D341Med (cell line): ENCODE measurements at regions not wholly inside any gene's neighbourhood (a gene's known extent, or its start where the extent isn't known, plus 50 kb on each side); places are given as distances from the start of the nearest gene placed in this dataset.

Source experiments
- DNase-seq: peaks from one replicate; pipeline ENCODE4 v3.0.0; 2012; ENCODE audit warnings: low spot score

DNA sequence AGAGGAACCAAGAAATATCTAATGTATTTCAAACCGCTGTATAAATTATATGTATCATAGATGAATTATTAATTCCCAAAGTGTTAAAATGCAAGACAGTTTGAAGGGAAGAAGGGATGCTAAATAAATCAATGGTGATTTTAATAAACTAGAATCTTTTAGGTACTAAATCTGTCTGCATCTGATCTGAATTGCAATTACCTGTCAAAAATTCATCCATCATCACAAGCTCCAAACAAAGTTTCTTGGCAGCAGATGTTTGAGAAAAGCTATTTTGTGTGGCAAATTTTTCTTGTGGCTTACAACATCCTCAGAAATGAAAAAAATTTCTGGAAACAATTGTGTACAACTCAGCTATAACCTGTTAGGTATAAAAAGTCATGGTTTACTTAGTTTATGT lies 816.0 kb upstream of the NDST4 start:
- no peak for DNase-seq

DNA sequence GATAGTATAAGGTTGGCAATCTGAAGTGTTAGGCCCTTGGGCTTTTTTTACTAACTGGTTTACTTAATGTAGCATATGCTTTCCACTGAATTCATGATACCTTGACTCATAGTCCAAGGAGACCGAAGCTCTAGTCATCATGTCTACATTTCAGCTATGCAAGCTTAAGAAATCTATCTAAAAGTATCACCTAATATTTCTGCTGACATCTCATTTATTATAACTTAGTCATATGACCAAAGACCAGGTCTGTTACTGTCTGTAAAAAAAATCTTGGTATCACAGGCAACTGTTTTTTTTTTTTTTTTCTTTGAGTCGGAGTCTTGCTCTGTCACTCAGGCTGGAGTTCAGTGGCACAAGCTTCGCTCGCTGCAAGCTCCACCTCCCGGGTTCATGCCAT lies 814.0 kb upstream of the NDST4 start:
- DNase-seq: no peak

DNA sequence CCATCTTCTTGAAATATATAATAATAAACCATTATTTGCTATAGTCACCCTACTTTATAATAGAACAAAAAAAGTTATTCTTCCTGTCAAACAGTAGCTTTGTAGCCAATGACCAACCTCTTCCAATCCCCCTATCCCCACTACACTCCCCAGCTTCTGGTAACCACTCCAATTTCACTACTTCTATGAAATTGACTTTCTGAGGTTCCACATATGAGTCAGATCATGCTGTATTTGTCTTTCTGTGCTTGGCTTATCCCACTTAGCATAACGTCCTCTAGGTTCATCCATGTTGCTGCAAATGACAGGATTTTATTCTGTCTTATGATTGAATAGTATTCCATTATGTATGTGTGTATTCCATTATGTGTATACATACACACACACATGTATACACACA lies 809.7 kb upstream of the NDST4 start:
- no peak for DNase-seq

DNA sequence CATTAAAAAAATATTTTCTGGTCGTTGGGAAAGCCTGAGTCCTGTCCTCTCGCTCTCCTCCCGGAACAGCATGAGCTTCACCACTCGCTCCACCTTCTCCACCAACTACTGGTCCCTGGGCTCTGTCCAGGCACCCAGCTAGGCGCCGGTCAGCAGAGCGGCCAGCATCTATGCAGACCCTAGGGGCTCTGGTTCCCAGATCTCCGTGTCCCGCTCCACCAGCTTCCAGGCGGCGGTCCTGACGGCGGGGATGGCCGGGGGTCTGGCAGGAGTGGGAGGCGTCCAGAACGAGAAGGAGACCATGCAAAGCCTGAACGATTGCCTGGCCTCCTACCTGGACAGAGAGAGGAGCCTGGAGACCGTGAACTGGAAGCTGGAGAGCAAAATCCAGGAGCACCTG lies 807.2 kb upstream of the NDST4 start:
- no peak for DNase-seq

DNA sequence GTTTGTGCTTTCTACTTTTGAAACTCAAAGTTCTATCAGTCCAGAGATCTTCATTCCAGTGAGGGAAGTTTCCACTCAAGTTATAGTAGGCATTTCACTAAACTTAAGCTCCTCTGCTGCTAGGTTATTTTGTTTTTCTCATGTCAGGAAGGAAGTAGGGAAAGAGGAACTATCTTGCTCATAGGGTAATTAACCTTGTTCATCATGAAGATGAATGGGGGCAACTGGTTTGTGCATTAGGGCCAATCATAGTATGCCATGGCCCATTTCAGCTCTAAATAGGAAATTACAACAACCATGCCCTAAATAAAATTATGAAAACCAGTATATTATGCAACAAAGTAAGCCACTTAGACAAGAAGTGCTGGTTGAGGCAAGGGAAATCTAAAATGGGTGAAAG lies 804.7 kb upstream of the NDST4 start:
- no peak for DNase-seq

DNA sequence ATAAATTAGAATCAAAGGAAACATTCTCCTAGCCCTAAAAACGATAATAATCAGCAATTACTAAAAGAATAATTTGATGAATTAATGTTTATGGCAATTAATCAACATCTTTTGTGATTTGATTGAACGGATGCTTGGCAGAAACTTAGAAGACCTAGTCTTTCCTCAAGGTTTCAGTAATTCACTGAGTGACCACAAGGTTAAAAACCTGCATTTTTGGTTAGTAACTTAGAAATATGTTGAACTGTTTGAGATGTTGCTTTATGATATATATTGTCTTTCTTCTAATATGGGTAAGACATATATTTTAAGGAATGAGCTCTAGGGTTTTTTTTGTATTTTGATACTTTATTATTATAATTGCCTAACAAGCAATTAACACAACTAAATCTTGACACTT lies 793.0 kb upstream of the NDST4 start:
- DNase-seq: no peak

DNA sequence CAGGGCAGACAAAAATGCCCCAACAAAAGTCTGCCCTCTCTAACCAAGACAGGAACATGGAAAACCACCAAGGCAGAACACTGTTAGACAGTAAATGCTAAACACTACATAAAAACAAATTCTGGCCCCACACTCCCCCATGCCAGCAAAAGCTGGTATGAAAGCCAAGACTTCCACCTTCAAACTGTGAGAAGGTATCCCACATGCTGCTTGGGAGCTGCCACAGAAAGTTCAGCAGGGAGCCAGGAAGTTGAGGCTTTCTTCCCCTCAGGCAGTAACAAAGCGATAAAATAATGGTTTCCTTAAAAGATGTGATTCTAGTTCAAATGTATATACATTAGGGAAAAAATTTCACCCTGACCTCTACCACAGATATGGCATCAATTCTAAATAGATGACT lies 770.4 kb upstream of the NDST4 start:
- no peak for DNase-seq

DNA sequence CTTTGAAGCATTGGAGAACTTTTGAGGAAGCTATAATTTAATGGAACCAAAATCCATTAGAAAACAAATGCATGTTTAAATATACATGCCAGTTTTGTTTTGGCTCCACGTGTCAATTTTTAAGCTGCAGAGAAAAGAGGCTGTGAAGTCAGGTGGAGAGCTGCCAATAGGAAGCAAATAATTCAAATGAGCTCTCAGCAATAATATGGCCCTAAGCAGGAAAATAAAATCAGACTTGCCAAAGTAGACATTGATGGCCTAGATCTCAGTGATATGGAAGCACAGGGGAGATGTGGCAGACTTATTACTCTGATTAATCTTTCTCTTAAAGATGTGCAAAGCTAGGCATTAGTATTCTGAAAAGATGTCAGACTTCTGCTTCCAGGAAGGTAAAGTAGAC lies 769.8 kb upstream of the NDST4 start:
- no peak for DNase-seq

DNA sequence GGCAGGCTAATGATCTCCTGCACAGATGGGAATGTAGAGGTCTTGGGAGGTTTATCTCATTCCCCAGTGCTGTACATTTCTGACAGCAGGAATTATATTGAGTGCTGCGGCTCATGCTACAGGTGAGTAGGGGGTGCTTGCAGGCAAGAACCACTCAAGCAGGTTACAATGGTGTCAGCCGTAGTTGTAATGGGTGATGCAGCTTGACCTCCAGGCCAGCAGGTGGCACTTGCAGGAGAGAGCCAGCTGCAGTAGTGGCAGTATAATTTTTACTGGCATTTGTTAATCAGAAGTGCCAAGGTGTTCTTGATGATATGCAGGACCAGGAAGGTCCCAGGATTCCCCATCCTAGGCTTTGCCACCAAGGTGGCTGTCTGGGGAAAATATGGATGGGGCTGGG lies 759.6 kb upstream of the NDST4 start:
- DNase-seq: no peak

DNA sequence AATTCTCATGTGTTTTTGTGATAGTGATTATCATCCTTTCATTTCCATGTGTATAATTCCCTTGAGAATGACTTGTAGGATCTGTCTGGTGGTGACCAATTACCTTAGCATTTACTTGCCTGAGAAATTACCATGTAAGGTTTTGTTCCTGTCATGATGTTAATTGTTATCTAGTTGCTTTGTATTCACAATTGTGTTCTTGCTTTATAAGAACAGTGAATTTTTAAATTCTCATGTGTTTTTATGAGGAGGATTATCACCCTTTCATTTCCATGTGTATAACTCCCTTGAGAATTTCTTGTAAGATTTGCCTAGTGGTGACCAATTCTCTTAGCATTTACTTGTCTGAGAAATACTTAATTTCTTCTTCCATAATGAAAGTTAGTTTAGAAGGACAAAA lies 758.2 kb upstream of the NDST4 start:
- no peak for DNase-seq

DNA sequence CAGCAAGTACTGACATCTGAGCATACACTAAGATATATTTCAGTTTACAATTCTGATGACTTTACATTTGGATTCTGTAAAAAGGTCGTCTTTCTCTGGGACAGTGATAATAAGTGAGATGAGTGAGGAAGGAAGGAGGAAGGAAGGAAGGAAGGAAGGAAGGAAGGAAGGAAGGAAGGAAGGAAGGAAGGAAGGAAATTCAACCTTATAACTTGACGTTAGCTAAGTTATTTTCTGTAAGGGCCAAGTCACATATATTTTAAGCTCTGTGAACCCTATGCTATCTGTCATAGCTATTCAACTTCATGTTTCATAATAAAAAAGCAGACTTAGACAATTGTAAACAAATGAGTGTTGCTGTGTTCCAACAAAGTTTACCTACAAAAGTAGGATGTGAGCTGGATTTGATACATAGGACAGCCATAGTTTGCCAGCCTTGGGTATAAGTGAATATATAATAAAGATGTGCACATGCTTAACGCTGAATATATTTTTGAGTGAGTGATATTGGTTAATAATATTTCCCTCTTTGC lies 753.0 kb upstream of the NDST4 start:
- no peak for DNase-seq

DNA sequence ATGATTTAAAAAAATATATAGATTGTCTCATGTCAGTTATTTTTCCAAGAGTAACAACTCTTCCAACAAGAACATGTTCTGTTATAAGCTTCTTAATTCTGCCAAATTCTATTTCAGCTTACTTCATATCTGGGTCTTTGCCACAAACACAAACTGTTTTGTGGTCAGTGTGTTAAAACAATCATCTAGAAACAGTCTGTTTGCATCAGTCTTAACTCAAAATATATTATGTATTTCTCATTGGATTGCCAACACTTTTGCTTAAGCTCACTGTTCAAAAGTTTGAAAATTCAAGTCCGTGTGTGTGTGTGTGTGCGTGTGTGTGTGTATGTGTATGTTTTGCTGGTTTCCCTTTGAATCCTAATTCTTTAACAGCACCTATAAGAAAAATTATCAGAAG lies 752.3 kb upstream of the NDST4 start:
- DNase-seq: no peak

DNA sequence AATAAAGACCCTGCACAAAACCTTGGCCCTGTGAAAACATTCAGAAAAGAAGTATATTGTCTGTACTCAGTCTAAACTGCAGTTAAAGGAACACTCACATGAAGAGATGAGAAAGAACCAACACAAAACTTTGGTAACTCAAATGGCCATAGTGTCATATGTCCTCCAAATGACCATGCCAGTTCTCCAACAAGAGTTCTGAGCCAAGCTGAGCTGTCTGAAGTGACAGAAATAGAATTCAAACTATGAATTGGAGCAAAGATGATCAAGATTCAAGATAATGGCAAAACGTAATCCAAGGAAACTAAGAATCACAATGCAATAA lies 739.3 kb upstream of the NDST4 start:
- no peak for DNase-seq

DNA sequence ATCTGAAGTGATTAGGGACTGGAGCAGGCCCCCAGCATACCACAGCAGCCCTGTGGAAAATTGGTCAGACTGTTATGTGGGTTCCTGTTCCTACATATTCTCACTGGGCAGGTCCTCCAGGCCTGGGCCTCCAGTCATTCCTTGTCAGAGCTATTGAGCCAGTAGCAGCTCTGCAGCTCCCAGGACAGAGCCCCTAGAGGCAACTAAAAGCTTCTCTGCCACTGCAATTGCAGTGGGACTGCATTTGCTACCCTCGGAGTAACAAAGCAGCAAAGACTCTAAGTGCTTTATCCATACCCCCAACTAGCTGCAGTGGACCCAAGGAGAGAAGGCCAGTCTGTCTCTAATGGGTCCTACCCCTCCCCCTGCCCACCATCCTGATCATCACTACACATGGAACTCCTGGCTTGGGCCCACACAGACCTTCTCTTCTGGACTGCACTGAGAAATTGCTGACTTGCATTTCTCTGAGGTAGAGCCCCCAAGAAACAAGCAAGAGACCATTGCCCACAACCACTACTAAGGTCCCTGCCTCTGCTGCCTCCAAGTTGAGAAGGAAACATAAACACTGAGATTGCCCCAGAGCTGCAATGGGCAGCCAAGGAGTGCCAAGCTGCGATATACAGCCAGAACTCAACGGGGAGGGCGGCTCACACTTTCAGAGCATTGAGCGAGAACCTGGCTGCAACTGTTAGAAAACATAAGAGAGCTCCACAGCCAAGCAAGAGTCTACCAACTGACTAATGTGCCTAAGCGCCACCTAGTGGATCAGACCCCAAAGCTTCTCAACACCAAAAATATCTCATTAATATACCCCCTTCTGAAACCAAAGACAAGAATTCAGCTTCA lies 738.7 kb upstream of the NDST4 start:
- peak; percentile 67 for DNase-seq

DNA sequence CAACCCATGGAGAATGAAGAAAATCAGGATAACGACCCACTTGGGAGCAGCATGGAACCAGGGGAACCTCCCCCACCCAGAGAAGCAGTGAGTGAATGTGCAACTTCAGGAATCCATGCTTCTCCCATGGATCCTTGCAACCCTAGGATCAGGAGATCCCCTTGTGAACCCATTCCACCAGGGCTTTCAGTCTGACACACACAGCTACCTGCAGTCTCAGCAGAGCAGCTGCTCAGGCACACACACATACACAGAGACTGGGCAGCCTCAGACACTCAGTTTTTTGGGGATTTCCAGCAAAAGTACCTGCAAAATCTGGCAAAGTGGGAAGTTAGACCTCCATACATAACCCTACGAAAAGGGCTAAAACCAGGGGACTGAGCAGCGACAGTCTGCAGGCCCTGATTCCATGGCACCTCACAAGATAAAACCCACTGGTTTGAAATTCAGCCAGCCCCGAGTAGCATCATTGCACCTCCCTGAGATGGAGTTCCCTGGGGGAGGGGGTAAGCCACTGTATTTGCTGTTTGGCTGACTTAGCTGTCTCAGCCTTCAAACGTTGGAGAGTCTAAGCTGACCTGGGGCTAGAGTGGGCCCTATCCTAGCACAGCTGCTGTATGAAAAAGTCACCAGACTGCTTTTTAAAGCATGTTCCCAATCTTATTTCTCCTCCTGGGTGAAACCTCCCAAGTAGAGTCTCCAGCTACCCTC lies 737.5 kb upstream of the NDST4 start:
- no peak for DNase-seq

DNA sequence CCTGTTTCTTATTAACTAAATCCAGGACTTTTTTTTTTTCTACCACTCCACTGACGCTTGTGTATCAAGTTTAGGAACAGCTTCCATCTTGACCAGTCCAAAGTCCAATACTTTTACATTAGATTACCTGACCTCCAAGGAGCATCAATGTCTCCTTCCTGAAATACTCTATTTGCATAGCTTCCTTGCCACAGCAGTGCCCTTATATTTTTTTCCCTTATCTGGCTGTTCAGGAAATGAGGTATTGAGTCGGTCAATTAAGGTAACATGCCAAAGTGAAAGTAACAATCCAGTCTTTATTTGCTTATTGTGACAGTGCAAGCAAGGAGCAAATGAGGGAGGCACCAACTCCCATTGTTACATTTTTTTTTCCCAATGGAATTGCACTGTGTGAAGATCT lies 730.8 kb upstream of the NDST4 start:
- DNase-seq: no peak

DNA sequence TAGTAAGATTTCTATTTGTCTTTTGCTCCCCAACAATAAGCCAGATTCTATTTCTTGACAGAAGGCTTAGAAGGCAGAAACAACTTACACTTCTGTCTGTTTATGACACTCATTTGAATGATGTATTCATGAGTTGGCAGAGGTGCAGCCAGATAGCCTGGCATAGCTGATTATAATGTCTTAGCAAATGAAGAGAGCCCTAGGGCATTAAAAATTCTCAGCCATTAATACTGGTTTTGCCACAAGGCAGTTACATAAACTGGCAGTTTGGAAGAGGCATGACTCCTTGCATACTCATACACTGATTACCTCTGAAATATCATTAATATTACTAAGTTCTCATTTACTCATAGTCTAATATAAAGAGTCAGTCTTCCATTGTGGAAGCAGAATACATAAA lies 728.5 kb upstream of the NDST4 start:
- no peak for DNase-seq

DNA sequence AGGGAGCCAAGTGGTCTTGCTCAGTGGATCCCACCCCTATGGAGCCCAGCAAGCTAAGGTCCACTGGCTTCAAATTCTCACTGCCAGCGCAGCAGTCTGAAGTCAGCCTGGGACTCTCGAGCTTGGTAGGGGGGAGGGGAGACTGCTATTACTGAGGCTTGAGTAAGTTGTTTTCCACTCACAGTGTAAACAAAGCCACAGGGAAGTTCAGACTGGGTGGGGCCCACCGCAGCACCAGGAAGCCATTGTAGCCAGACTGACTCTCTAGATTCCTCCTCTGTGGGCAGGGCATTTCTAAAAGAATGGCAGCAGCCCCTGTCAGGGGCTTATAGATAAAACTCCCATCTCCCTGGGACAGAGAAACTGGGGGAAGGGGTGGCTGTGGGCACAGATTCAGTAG lies 721.0 kb upstream of the NDST4 start:
- DNase-seq: no peak

DNA sequence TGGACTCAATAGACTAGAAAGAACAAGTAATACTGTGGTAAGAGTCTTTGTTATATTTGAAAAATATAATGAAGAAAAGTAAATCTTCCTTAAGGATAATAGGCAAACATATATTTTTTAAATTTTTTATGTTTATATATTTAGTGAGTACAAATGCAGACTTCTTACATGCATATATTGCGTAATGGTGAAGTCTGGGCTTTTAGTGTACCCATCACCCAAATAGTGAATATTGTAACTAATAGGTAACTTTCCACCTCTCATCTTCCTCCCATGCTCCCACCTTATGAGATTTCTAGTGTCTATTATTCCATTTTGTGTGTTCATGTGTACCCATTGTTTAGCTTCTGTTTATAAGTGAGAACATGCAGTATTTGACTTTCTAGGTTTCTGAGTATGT lies 711.2 kb upstream of the NDST4 start:
- DNase-seq: no peak

DNA sequence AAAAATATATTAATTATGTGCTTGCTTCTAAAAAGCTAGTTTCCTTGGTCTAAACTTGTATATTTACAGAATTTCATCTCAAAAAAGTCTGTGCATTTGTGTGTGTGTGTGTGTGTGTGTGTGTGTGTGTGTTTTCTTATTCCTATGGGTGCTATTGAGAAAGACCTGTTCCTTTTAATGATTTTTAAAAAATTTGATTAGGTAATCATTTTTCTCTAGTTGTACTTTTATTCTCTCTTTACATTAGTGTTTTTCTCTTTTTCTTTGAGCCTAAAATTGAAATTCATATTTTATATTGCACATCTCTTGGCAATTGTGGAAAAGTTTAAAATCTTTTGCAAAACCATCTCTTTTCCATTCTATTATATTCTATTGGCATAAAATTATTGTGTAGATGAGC lies 690.4 kb upstream of the NDST4 start:
- no peak for DNase-seq

DNA sequence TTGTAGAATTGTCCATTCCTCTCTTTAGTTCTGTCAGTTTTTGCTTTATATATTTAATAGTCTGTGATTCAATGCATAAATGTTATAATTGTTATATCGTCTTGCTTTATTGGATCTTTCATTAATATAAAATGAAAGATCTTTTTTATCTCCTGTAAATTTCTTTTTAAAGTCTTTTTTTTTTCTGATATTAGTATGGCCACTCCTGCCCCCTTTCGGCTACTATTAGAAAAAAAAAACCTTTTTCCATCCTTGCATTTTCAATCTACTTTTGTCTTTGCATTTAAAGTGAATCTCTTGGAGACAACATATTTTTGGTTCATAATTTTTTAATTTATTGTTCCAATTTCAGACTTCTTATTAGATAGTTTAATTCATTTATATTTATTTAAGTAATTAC lies 677.4 kb upstream of the NDST4 start:
- DNase-seq: no peak

DNA sequence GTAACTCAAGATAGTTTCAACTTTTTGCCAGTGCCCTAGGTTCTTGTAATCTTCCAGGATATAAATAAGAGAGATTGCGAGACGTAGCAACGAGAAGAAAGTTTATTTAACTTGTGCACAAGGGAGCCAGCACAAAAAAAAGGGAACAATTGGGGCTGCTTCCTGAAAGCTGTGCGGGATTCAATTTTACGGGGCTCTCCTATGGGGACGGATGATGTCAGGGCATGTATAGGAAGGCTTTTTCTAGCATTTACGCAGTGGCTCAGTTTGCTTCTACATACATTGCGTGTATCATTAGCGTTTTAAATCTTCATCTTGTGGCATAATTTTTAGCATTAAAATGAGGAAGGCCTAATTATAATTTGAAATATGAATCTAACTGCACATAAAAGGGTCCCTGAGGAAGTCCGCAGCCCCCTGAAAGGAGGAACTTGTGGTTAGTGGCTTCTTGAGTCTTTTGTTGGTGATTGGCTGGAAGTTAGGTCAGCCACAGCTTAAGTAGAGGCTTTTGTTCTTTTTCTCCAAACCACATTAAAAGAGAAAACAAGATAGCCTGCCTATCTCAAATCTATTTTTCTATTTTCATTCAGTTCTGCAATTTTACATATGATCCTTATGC lies 668.2 kb upstream of the NDST4 start:
- DNase-seq: no peak

DNA sequence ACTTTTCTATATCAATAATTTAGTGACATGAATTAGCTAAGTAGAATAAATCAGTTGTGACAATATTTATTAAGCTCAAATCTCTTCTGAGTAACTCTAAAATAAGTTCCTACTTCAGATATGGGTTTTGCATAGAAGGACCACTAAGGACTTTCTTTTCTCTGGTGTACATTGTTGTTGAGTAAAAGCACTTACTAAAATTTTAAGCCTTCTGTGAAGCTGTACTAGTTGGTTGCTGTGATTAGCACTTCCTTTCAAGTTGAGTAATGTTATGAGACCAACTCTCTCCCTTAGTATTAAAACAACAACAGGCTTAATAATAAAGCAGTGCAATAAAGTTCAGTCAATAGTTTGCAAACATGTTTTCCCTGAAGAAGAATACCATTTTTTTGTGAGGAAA lies 667.4 kb upstream of the NDST4 start:
- DNase-seq: no peak
